Esophagus squamous epithelium (tissue), 4 donors: ENCODE measurements at regions not wholly inside any gene's neighbourhood (a gene's known extent, or its start where the extent isn't known, plus 50 kb on each side); places are given as distances from the start of the nearest gene placed in this dataset.
A peak's percentile ranks its signal among the peaks of the same experiment; 100 is the strongest.

ENCODE experiments used
- POLR2A ChIP-seq, 4 donors: fragments of 450-650 bp; IDR thresholded peaks; one replicate each; pipeline ENCODE4 v1.6.1; 2017; ENCODE audit warnings: antibody characterized with exemption in 4 of 4, mild to moderate bottlenecking in 4 of 4, moderate library complexity in 3 of 4
- TF ChIP-seq, protein P1 (sequence below), 6 experiments: fragments of 450-650 bp in 4 of 6; fragments of 200-600 bp in 2 of 6; sonication (generic) in 2 of 6; IDR thresholded peaks; one replicate each; pipeline ENCODE4 v1.5.1; 2016 to 2019; ENCODE audit warnings: antibody characterized with exemption in 6 of 6, mild to moderate bottlenecking in 4 of 6, moderate library complexity in 4 of 6

DNA sequence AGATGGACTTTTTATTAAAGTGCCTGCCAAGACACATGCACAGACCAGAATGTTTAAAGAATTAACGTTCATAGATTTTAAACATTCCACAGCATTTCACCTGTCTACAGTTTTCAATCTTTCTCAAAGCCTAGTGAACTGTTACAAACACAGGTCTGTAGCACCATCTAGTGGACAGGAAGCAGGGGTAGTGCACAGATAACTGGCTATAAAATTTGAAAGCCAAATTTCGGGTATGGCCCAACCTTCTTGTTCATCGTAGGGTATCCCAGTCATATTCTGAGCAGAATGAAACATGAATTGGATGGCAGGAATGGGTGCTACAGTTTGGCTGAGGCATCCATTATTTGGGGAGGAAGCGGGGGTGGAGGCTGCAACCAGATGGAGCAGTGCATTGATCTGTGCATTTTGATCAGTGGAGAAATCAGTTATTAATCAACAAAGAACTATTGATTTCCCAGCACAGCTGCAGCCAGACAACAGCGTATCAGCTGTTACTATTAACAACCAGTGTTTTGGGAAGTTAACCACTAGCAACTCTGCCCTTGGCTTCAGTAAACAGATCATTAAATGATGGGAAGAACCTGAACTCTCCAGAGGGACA lies 56.1 kb upstream of the B3GAT2 start:
- TF ChIP-seq, protein P1, sequence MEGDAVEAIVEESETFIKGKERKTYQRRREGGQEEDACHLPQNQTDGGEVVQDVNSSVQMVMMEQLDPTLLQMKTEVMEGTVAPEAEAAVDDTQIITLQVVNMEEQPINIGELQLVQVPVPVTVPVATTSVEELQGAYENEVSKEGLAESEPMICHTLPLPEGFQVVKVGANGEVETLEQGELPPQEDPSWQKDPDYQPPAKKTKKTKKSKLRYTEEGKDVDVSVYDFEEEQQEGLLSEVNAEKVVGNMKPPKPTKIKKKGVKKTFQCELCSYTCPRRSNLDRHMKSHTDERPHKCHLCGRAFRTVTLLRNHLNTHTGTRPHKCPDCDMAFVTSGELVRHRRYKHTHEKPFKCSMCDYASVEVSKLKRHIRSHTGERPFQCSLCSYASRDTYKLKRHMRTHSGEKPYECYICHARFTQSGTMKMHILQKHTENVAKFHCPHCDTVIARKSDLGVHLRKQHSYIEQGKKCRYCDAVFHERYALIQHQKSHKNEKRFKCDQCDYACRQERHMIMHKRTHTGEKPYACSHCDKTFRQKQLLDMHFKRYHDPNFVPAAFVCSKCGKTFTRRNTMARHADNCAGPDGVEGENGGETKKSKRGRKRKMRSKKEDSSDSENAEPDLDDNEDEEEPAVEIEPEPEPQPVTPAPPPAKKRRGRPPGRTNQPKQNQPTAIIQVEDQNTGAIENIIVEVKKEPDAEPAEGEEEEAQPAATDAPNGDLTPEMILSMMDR (IDR thresholded peaks at IDR 0.05) = peak; percentile 56 to 76 (median 62)
- TF ChIP-seq POLR2A (IDR thresholded peaks at IDR 0.05) = no peak
